ENCODE measurements at regions not wholly inside any gene's neighbourhood (a gene's known extent, or its start where the extent isn't known, plus 50 kb on each side); places are given as distances from the start of the nearest gene placed in this dataset.

GRCh38 chr14:83992857-83993256 lies 1537.1 kb upstream of the FLRT2 start:
- no peak for TF ChIP-seq CTCF (IDR thresholded peaks at IDR 0.05; ENCODE audit: borderline replicate concordance, extremely low read depth, low read length, poor library complexity, severe bottlenecking)
- TF ChIP-seq EZH2 (IDR thresholded peaks at IDR 0.05; ENCODE audit: borderline replicate concordance, low read depth, low read length, severe bottlenecking), result no peak

Measured in DND-41 (cell line).